ENCODE measurements at regions not wholly inside any gene's neighbourhood (a gene's known extent, or its start where the extent isn't known, plus 50 kb on each side); places are given as distances from the start of the nearest gene placed in this dataset.

GRCh38 chr10:4391683-4392082 lies 434.3 kb upstream of the AKR1E2 start:
- TF ChIP-seq CTCF (IDR thresholded peaks at IDR 0.05), result peak; percentile 52; the same call in 1 of the 2 replicates
- no peaks in the 10 kb centered on the region for H3K36me3 Mint-ChIP-seq (ENCODE audit: low read depth)
- no peak overlapping the region for H3K4me3 Mint-ChIP-seq
- DNase-seq, result no peak
- H3K4me1 Mint-ChIP-seq (ENCODE audit: low read depth), result peaks cover 27% of the 10 kb centered on the region
- no peak overlapping the region for H3K27ac Mint-ChIP-seq
- H3K9me3 Mint-ChIP-seq, result no peaks in the 10 kb centered on the region
- H3K27me3 Mint-ChIP-seq (ENCODE audit: insufficient read depth), result no peaks in the 10 kb centered on the region; the same call in 1 of the 2 replicates

- Mint-ChIP-seq H3K27ac (no peak overlapping the region), H3K36me3 (ENCODE audit: low read depth) (no peaks in the 10 kb centered on the region), H3K27me3 (ENCODE audit: insufficient read depth) (peaks cover 3% of the 10 kb centered on the region; the same call in 1 of the 2 replicates), H3K4me3 (no peak overlapping the region), H3K9me3 (no peaks in the 10 kb centered on the region), H3K4me1 (ENCODE audit: low read depth) (peaks cover 20% of the 10 kb centered on the region)
- no peak for DNase-seq
- TF ChIP-seq CTCF (IDR thresholded peaks at IDR 0.05), result no peak
These were observed 435.8 kb upstream of the AKR1E2 start for GRCh38 chr10:4390219-4390618.

- TF ChIP-seq CTCF (IDR thresholded peaks at IDR 0.05), result no peak
- H3K27ac Mint-ChIP-seq, result no peak overlapping the region
- H3K4me3 Mint-ChIP-seq, result no peak overlapping the region
- peaks cover 3% of the 10 kb centered on the region; the same call in 1 of the 2 replicates for H3K27me3 Mint-ChIP-seq (ENCODE audit: insufficient read depth)
- H3K9me3 Mint-ChIP-seq, result no peaks in the 10 kb centered on the region
- no peak for DNase-seq
- H3K4me1 Mint-ChIP-seq (ENCODE audit: low read depth), result peaks cover 20% of the 10 kb centered on the region
- no peaks in the 10 kb centered on the region for H3K36me3 Mint-ChIP-seq (ENCODE audit: low read depth)
These were observed 440.7 kb upstream of the AKR1E2 start for GRCh38 chr10:4385231-4385870.

- H3K36me3 Mint-ChIP-seq (ENCODE audit: low read depth), result no peaks in the 10 kb centered on the region
- no peak for DNase-seq
- peaks cover 3% of the 10 kb centered on the region; the same call in 1 of the 2 replicates for H3K27me3 Mint-ChIP-seq (ENCODE audit: insufficient read depth)
- no peak overlapping the region for H3K4me3 Mint-ChIP-seq
- no peak overlapping the region for H3K27ac Mint-ChIP-seq
- H3K4me1 Mint-ChIP-seq (ENCODE audit: low read depth), result peaks cover 14% of the 10 kb centered on the region
- no peak for TF ChIP-seq CTCF (IDR thresholded peaks at IDR 0.05)
- no peaks in the 10 kb centered on the region for H3K9me3 Mint-ChIP-seq
These were observed 441.8 kb upstream of the AKR1E2 start for GRCh38 chr10:4384245-4384644.

GRCh38 chr10:4383651-4384098 lies 442.3 kb upstream of the AKR1E2 start:
- Mint-ChIP-seq H3K4me3 (no peak overlapping the region), H3K27ac (no peak overlapping the region), H3K4me1 (ENCODE audit: low read depth) (peaks cover 14% of the 10 kb centered on the region), H3K36me3 (ENCODE audit: low read depth) (no peaks in the 10 kb centered on the region), H3K27me3 (ENCODE audit: insufficient read depth) (peaks cover 3% of the 10 kb centered on the region; the same call in 1 of the 2 replicates), H3K9me3 (no peaks in the 10 kb centered on the region)
- no peak for TF ChIP-seq CTCF (IDR thresholded peaks at IDR 0.05)
- DNase-seq, result no peak

Measured in HFFc6 (cell line).